Endothelial cell of umbilical vein (primary cell): ENCODE measurements at regions not wholly inside any gene's neighbourhood (a gene's known extent, or its start where the extent isn't known, plus 50 kb on each side); places are given as distances from the start of the nearest gene placed in this dataset.

ENCODE experiments used
- BruUV-seq: library from RNA; stranded (reverse); fragments of 400-500 nt; replicated peaks from 2 replicates; lab custom pipeline; 2021; lab: Mats Ljungman, UMichigan
- CTCF ChIA-PET: fragments of 300-600, 350-600 bp; sonication (Branson Sonifier 250); formaldehyde crosslinking; loops from one replicate; lab custom pipeline; 2021; ENCODE audit warnings: antibody characterized with exemption, inconsistent platforms; lab: Charles Lee
- POLR2A ChIA-PET: fragments of 300-600, 350-600 bp; sonication (Branson Sonifier 250); formaldehyde crosslinking; loops from one replicate; lab custom pipeline; 2021; ENCODE audit warnings: antibody characterized with exemption, inconsistent platforms; lab: Charles Lee
- DNase-seq: peaks from one replicate; pipeline ENCODE4 v3.0.0-alpha.2; 2011; ENCODE audit warnings: low read depth, low spot score
- FAIRE-seq: peaks from 2 replicates; lab custom pipeline; 2011; peaks lifted over from hg19 to GRCh38; lab: Jason Lieb, UNC
- H2AFZ ChIP-seq: 2 replicates; pipeline ENCODE4 v1.6.0; 2012; ENCODE audit warnings: low read depth, low read length, control low read depth, inconsistent platforms
- H3K27ac ChIP-seq: 2 replicates; pipeline ENCODE4 v1.5.1; 2011; ENCODE audit warnings: low read depth, mild to moderate bottlenecking, control low read depth, low read length, moderate library complexity; ENCODE audit not compliant: insufficient read depth
- H3K27me3 ChIP-seq, 2 experiments: 2 replicates each; pipeline versions ENCODE4 v1.6.0 to v1.6.1; 2011; ENCODE audit warnings: low read length in 2 of 2, mixed read lengths in 1 of 2; ENCODE audit not compliant: control insufficient read depth in 2 of 2, insufficient read depth in 2 of 2
- H3K36me3 ChIP-seq, 2 experiments: 2 replicates in 1 of 2; 3 replicates in 1 of 2; pipeline ENCODE4 v1.5.1; 2011; ENCODE audit warnings: low read length in 2 of 2, mild to moderate bottlenecking in 1 of 2, moderate library complexity in 1 of 2; ENCODE audit not compliant: control insufficient read depth in 2 of 2, insufficient read depth in 2 of 2; ENCODE audit errors: extremely low read depth in 1 of 2
- H3K4me1 ChIP-seq: 3 replicates; pipeline ENCODE4 v1.5.1; 2011; ENCODE audit warnings: mild to moderate bottlenecking, low read length; ENCODE audit not compliant: control insufficient read depth, insufficient read depth; ENCODE audit errors: extremely low read depth
- H3K4me2 ChIP-seq: 2 replicates; pipeline ENCODE4 v1.6.1; 2011; ENCODE audit warnings: low read length, control low read depth, mixed read lengths; ENCODE audit not compliant: insufficient read depth
- H3K4me3 ChIP-seq, 3 experiments: fragments of 200-600 bp in 1 of 3; sonication (generic), shearing (Covaris generic) in 1 of 3; replicated peaks in 1 of 3; 2 replicates each; pipeline ENCODE4 v1.5.1; 2011 to 2016; ENCODE audit warnings: control low read depth in 3 of 3, low read length in 3 of 3, mild to moderate bottlenecking in 2 of 3, inconsistent platforms in 1 of 3, low read depth in 1 of 3, moderate library complexity in 1 of 3; ENCODE audit not compliant: insufficient read depth in 1 of 3
- H3K79me2 ChIP-seq: 2 replicates; pipeline ENCODE4 v1.6.0; 2012; ENCODE audit warnings: low read length, inconsistent platforms; ENCODE audit not compliant: control insufficient read depth, insufficient read depth
- H3K9ac ChIP-seq: replicated peaks from 2 replicates; pipeline ENCODE3; 2011; ENCODE audit warnings: low read length, control low read depth; ENCODE audit not compliant: insufficient read depth; ENCODE audit errors: extremely low read depth
- H3K9me1 ChIP-seq: replicated peaks from 3 replicates; pipeline ENCODE4 v1.6.0; 2011; ENCODE audit warnings: mild to moderate bottlenecking, low read length; ENCODE audit not compliant: control insufficient read depth, insufficient read depth; ENCODE audit errors: extremely low read depth
- H3K9me3 ChIP-seq: replicated peaks from 2 replicates; pipeline ENCODE4 v1.5.1; 2012; ENCODE audit warnings: low read length, inconsistent platforms; ENCODE audit not compliant: control insufficient read depth, insufficient read depth
- H4K20me1 ChIP-seq: replicated peaks from 2 replicates; pipeline ENCODE3; 2011; ENCODE audit warnings: mild to moderate bottlenecking, low read length; ENCODE audit not compliant: control insufficient read depth, insufficient read depth; ENCODE audit errors: extremely low read depth
- FOS ChIP-seq: IDR thresholded peaks from 2 replicates; pipeline ENCODE4 v1.6.1; 2011; ENCODE audit warnings: mild to moderate bottlenecking, low read length, moderate library complexity, borderline replicate concordance; ENCODE audit not compliant: insufficient read depth
- GATA2 ChIP-seq: IDR thresholded peaks from 2 replicates; pipeline ENCODE4 v1.7.0; 2011; ENCODE audit warnings: low read depth, mild to moderate bottlenecking, moderate library complexity, mixed read lengths, low read length; ENCODE audit not compliant: insufficient read length, insufficient read depth
- POLR2A ChIP-seq: IDR thresholded peaks from 2 replicates; pipeline ENCODE4 v1.6.1; 2012; ENCODE audit warnings: low read depth, mild to moderate bottlenecking, control low read depth, low read length
- POLR2AphosphoS5 ChIP-seq: IDR thresholded peaks from 2 replicates; pipeline ENCODE4 v1.6.1; 2012; ENCODE audit warnings: low read depth, mild to moderate bottlenecking, control low read depth, low read length, moderate library complexity; ENCODE audit not compliant: insufficient read depth
- dilution Hi-C: fragments of 300-500 bp; cut with MboI; formaldehyde crosslinking; loops from one replicate; pipeline ENCODE4 v1.15.0; 2019; ENCODE audit warnings: low sequenced_read_pairs; ENCODE audit not compliant: extremely low pct_ligation_motif_present
- intact Hi-C: fragments of 100-400 bp; cut with micrococcal nuclease; formaldehyde crosslinking; loops from one replicate; pipeline ENCODE4 v1.10.0; 2022
- TF ChIP-seq, protein P1 (sequence below), 2 donors: IDR thresholded peaks; 1 replicate in 1 of 2; 2 replicates in 1 of 2; pipeline ENCODE4 v1.5.1; 2011; ENCODE audit warnings: low read length in 2 of 2, mild to moderate bottlenecking in 2 of 2, moderate library complexity in 2 of 2, control low read depth in 1 of 2, inconsistent platforms in 1 of 2, low read depth in 1 of 2; ENCODE audit not compliant: insufficient read depth in 1 of 2; ENCODE audit errors: extremely low read depth in 1 of 2
- TF ChIP-seq, protein P2 (sequence below): IDR thresholded peaks from 2 replicates; pipeline ENCODE4 v1.6.1; 2011; ENCODE audit not compliant: insufficient read depth, insufficient read length

DNA sequence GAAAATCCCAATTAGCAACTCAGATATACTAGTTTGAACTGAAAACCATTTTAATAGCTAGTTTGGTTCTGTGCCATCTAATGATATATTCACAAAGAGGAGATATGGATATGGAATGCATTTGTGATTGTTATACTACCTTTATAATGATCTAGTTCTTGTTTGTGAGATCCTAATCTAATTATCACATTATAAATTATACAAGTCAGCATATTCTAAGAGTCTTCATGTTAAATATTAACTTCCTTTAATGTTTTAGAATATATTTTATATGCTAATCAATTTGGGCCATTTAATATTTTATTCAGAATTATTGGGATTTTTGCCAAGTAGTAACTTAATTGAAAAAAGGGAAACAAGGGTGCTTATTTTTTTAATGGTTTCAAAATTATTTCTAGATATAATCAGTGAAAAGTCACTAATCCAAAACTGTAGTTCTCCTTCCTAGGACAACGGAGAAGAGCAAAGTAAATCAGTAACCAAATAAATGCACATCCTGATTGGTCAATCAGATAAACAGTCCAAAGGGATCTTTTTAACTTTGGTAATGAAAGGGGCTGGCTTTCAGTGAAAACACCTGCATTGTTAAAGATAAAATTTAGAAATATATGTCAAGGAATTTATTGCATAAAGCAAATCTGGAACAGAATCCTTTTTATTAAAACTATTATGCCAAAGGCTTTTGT, 173.9 kb upstream of the MEOX2 start:
- Histone ChIP-seq H3K36me3 (no peaks in the 10 kb centered on the region), H3K4me3 (no peak overlapping the region), H3K79me2 (no peaks in the 10 kb centered on the region), H4K20me1 (no peaks in the 10 kb centered on the region), H2AFZ (no peak overlapping the region), H3K9me3 (no peaks in the 10 kb centered on the region), H3K4me2 (no peak overlapping the region), H3K9ac (no peak overlapping the region), H3K27ac (no peak overlapping the region), H3K27me3 (no peaks in the 10 kb centered on the region), H3K4me1 (peaks cover 7% of the 10 kb centered on the region), H3K9me1 (no peaks in the 10 kb centered on the region)
- ChIA-PET POLR2A (no interaction called here), CTCF (no interaction called here)
- dilution Hi-C loops (no loop called here), intact Hi-C loops (no loop called here)
- TF ChIP-seq POLR2A (no peak), POLR2AphosphoS5 (no peak), GATA2 (no peak), FOS (no peak)
- TF ChIP-seq, protein P1, sequence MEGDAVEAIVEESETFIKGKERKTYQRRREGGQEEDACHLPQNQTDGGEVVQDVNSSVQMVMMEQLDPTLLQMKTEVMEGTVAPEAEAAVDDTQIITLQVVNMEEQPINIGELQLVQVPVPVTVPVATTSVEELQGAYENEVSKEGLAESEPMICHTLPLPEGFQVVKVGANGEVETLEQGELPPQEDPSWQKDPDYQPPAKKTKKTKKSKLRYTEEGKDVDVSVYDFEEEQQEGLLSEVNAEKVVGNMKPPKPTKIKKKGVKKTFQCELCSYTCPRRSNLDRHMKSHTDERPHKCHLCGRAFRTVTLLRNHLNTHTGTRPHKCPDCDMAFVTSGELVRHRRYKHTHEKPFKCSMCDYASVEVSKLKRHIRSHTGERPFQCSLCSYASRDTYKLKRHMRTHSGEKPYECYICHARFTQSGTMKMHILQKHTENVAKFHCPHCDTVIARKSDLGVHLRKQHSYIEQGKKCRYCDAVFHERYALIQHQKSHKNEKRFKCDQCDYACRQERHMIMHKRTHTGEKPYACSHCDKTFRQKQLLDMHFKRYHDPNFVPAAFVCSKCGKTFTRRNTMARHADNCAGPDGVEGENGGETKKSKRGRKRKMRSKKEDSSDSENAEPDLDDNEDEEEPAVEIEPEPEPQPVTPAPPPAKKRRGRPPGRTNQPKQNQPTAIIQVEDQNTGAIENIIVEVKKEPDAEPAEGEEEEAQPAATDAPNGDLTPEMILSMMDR (IDR thresholded peaks at IDR 0.05; ENCODE audit: extremely low read depth in 1 of 2, insufficient read depth in 1 of 2, low read depth in 1 of 2, low read length in 2 of 2) = no peak
- TF ChIP-seq, protein P2, sequence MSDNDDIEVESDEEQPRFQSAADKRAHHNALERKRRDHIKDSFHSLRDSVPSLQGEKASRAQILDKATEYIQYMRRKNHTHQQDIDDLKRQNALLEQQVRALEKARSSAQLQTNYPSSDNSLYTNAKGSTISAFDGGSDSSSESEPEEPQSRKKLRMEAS = no peak
- DNase-seq (no peak), FAIRE-seq (no peak)
- no TSS peak for BruUV-seq
